C4-2B (cell line): ENCODE measurements at regions not wholly inside any gene's neighbourhood (a gene's known extent, or its start where the extent isn't known, plus 50 kb on each side); places are given as distances from the start of the nearest gene placed in this dataset.

Experiments
- H3K27ac ChIP-seq: fragments of 450-650 bp; 2 replicates; pipeline ENCODE4 v1.5.1; 2017
- CTCF ChIP-seq: fragments of 450-650 bp; conservative IDR thresholded peaks from 2 replicates; pipeline ENCODE4 v1.5.1; 2017; ENCODE audit warnings: mild to moderate bottlenecking
- ZFX ChIP-seq: fragments of 450-650 bp; IDR thresholded peaks from 2 replicates; pipeline ENCODE4 v1.6.1; 2017

- H3K27ac ChIP-seq = no peak overlapping the region
- no peak for TF ChIP-seq CTCF
- no peak for TF ChIP-seq ZFX
Observed at GRCh38 chr4:31379364-31379763, 659.2 kb downstream of the PCDH7 start.

- no peak overlapping the region for H3K27ac ChIP-seq
- TF ChIP-seq ZFX = no peak
- TF ChIP-seq CTCF = no peak
Observed at GRCh38 chr4:31383767-31384166, 663.6 kb downstream of the PCDH7 start.

GRCh38 chr4:31390849-31391248 lies 670.7 kb downstream of the PCDH7 start:
- TF ChIP-seq CTCF (no peak), ZFX (no peak)
- H3K27ac ChIP-seq = no peak overlapping the region

- TF ChIP-seq ZFX (no peak), CTCF (no peak)
Observed at GRCh38 chr4:31391976-31392375, 671.8 kb downstream of the PCDH7 start.

GRCh38 chr4:31392923-31393322 lies 672.8 kb downstream of the PCDH7 start:
- TF ChIP-seq CTCF (no peak), ZFX (no peak)
- no peak overlapping the region for H3K27ac ChIP-seq

More at GRCh38 chr4:31391976-31392375, 671.8 kb downstream of the PCDH7 start:
- H3K27ac ChIP-seq = no peak overlapping the region

GRCh38 chr4:31408121-31408520 lies 688.0 kb downstream of the PCDH7 start:
- no peak for TF ChIP-seq CTCF
- no peak for TF ChIP-seq ZFX
- H3K27ac ChIP-seq = no peak overlapping the region

GRCh38 chr4:31411565-31411964 lies 691.4 kb downstream of the PCDH7 start:
- no peak overlapping the region for H3K27ac ChIP-seq
- no peak for TF ChIP-seq CTCF
